ENCODE measurements at regions not wholly inside any gene's neighbourhood (a gene's known extent, or its start where the extent isn't known, plus 50 kb on each side); places are given as distances from the start of the nearest gene placed in this dataset.
"Not testable (repeated sequence)": the region's sequence is repeated elsewhere in the genome, so short reads cannot be mapped to it uniquely, and the experiment has no call there.

- TF ChIP-seq, protein P1, sequence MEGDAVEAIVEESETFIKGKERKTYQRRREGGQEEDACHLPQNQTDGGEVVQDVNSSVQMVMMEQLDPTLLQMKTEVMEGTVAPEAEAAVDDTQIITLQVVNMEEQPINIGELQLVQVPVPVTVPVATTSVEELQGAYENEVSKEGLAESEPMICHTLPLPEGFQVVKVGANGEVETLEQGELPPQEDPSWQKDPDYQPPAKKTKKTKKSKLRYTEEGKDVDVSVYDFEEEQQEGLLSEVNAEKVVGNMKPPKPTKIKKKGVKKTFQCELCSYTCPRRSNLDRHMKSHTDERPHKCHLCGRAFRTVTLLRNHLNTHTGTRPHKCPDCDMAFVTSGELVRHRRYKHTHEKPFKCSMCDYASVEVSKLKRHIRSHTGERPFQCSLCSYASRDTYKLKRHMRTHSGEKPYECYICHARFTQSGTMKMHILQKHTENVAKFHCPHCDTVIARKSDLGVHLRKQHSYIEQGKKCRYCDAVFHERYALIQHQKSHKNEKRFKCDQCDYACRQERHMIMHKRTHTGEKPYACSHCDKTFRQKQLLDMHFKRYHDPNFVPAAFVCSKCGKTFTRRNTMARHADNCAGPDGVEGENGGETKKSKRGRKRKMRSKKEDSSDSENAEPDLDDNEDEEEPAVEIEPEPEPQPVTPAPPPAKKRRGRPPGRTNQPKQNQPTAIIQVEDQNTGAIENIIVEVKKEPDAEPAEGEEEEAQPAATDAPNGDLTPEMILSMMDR (conservative IDR thresholded peaks at IDR 0.05; ENCODE audit: low read depth in 2 of 2) = not testable (repeated sequence)
- not testable (repeated sequence) for TF ChIP-seq POLR2AphosphoS5 (IDR thresholded peaks at IDR 0.05; ENCODE audit: low read depth); JUNB (IDR thresholded peaks at IDR 0.05; ENCODE audit: unreplicated experiment); ZNF331 (CRISPR knock-in tag; IDR thresholded peaks at IDR 0.05; ENCODE audit: low read depth); EZH2 (IDR thresholded peaks at IDR 0.05; ENCODE audit: low read depth, unreplicated experiment); ZNF114 (CRISPR knock-in tag; IDR thresholded peaks at IDR 0.05); REST (IDR thresholded peaks at IDR 0.05; ENCODE audit: unreplicated experiment); EZH2phosphoT487 (IDR thresholded peaks at IDR 0.05; ENCODE audit: unreplicated experiment); STAT1 (IDR thresholded peaks at IDR 0.05; ENCODE audit: unreplicated experiment); CREB1 (CRISPR knock-in tag; IDR thresholded peaks at IDR 0.05; ENCODE audit: low read depth); NANOG (IDR thresholded peaks at IDR 0.05; ENCODE audit: borderline replicate concordance); ZNF462 (CRISPR knock-in tag; IDR thresholded peaks at IDR 0.05)
- TF ChIP-seq, protein P2, sequence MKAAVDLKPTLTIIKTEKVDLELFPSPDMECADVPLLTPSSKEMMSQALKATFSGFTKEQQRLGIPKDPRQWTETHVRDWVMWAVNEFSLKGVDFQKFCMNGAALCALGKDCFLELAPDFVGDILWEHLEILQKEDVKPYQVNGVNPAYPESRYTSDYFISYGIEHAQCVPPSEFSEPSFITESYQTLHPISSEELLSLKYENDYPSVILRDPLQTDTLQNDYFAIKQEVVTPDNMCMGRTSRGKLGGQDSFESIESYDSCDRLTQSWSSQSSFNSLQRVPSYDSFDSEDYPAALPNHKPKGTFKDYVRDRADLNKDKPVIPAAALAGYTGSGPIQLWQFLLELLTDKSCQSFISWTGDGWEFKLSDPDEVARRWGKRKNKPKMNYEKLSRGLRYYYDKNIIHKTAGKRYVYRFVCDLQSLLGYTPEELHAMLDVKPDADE (IDR thresholded peaks at IDR 0.05) = not testable (repeated sequence)
These were observed 308.8 kb upstream of the RND3 start for GRCh38 chr2:150796236-150796635.

Data from GM23338 (cell line).